DOHH2 (cell line): ENCODE measurements at regions not wholly inside any gene's neighbourhood (a gene's known extent, or its start where the extent isn't known, plus 50 kb on each side); places are given as distances from the start of the nearest gene placed in this dataset.

Experiments
- H3F3A ChIP-seq: fragments of 200-600 bp; sonication (generic), shearing (Covaris generic); 2 replicates; pipeline ENCODE4 v1.6.0; 2016; ENCODE audit warnings: antibody characterized with exemption, mild to moderate bottlenecking; ENCODE audit not compliant: control insufficient read depth, insufficient read depth
- H3K27ac ChIP-seq: fragments of 200-600 bp; sonication (generic); 2 replicates; pipeline ENCODE4 v1.5.1; 2014; ENCODE audit warnings: low read depth, mild to moderate bottlenecking, low read length, moderate library complexity
- H3K27me3 ChIP-seq: fragments of 200-600 bp; sonication (generic); 2 replicates; pipeline ENCODE4 v1.6.1; 2014; ENCODE audit warnings: mild to moderate bottlenecking, low read length, mixed read lengths; ENCODE audit not compliant: control insufficient read depth
- H3K36me3 ChIP-seq: fragments of 200-600 bp; sonication (generic); 2 replicates; pipeline ENCODE4 v1.6.1; 2014; ENCODE audit warnings: mild to moderate bottlenecking, low read length, moderate library complexity, mixed read lengths; ENCODE audit not compliant: control insufficient read depth
- H3K4me1 ChIP-seq: fragments of 200-600 bp; sonication (generic); 2 replicates; pipeline ENCODE4 v1.6.1; 2014; ENCODE audit warnings: mild to moderate bottlenecking, low read length, mixed read lengths; ENCODE audit not compliant: control insufficient read depth
- H3K4me2 ChIP-seq: fragments of 200-600 bp; sonication (generic); 2 replicates; pipeline ENCODE4 v1.6.0; 2014; ENCODE audit warnings: mild to moderate bottlenecking, low read length, moderate library complexity
- H3K4me3 ChIP-seq: fragments of 200-600 bp; sonication (generic); 2 replicates; pipeline ENCODE4 v1.5.1; 2014; ENCODE audit warnings: mild to moderate bottlenecking, low read length, mixed read lengths
- H3K79me2 ChIP-seq: fragments of 200-600 bp; sonication (generic); 2 replicates; pipeline ENCODE4 v1.6.1; 2014; ENCODE audit warnings: mild to moderate bottlenecking, low read length, mixed read lengths; ENCODE audit not compliant: control insufficient read depth
- H3K9me2 ChIP-seq: fragments of 200-600 bp; sonication (generic); replicated peaks from 2 replicates; pipeline ENCODE4 v1.6.1; 2014; ENCODE audit warnings: mild to moderate bottlenecking, low read length, mixed read lengths; ENCODE audit not compliant: control insufficient read depth
- H3K9me3 ChIP-seq: fragments of 200-600 bp; sonication (generic); 2 replicates; pipeline ENCODE4 v1.6.1; 2014; ENCODE audit warnings: antibody characterized with exemption, low read length, mixed read lengths; ENCODE audit not compliant: control insufficient read depth, insufficient read depth
- H4K20me1 ChIP-seq: fragments of 200-600 bp; sonication (generic); 2 replicates; pipeline ENCODE4 v1.6.0; 2014; ENCODE audit warnings: low read depth, mild to moderate bottlenecking, antibody characterized with exemption, low read length, moderate library complexity; ENCODE audit not compliant: control insufficient read depth, insufficient read depth
- CTCF ChIP-seq: fragments of 200-600 bp; sonication (generic); IDR thresholded peaks from one replicate; pipeline ENCODE4 v1.5.1; 2014; ENCODE audit warnings: antibody characterized with exemption, mild to moderate bottlenecking, low read depth, low read length; ENCODE audit not compliant: poor library complexity, severe bottlenecking
- EZH2phosphoT487 ChIP-seq: fragments of 200-600 bp; sonication (generic); IDR thresholded peaks from 2 replicates; pipeline ENCODE4 v1.6.1; 2017; ENCODE audit warnings: borderline replicate concordance, mild to moderate bottlenecking, antibody characterized with exemption, low read length, moderate library complexity, mixed read lengths

DNA sequence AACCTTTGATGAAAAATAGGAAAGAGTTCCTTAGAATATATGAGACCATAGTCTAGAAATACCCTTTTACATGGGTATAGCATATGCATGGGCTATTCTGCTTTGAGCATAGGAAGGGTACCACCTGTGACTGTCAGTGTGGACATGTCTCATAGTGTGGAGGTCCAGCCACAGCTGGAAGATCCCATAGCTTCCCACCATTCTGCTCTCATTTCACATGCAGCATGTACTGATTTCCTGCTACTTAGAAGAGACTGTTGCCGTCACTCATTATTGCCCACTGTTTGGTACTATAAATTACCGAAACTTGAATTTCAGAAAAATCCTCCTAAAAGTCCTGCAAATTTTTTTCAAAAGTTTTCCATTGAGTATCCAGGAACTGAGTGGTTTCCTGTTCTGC lies 477.8 kb upstream of the DAB2 start:
- Histone ChIP-seq H4K20me1 (no peaks in the 10 kb centered on the region), H3K4me2 (no peak overlapping the region), H3K27ac (no peak overlapping the region), H3F3A (no peaks in the 10 kb centered on the region), H3K36me3 (no peaks in the 10 kb centered on the region), H3K4me3 (no peak overlapping the region), H3K9me2 (no peaks in the 10 kb centered on the region), H3K79me2 (no peaks in the 10 kb centered on the region), H3K27me3 (no peaks in the 10 kb centered on the region), H3K9me3 (no peaks in the 10 kb centered on the region), H3K4me1 (no peaks in the 10 kb centered on the region)
- TF ChIP-seq CTCF (no peak), EZH2phosphoT487 (no peak)

GRCh38 chr5:39898731-39899130 lies 474.0 kb upstream of the DAB2 start:
- no peak for TF ChIP-seq CTCF
- TF ChIP-seq EZH2phosphoT487 = no peak
- Histone ChIP-seq H3K9me3 (no peaks in the 10 kb centered on the region), H3K4me3 (no peak overlapping the region), H3F3A (no peaks in the 10 kb centered on the region), H3K79me2 (no peaks in the 10 kb centered on the region), H3K36me3 (no peaks in the 10 kb centered on the region), H3K9me2 (no peaks in the 10 kb centered on the region), H4K20me1 (no peaks in the 10 kb centered on the region), H3K4me1 (no peaks in the 10 kb centered on the region), H3K27me3 (no peaks in the 10 kb centered on the region), H3K4me2 (no peak overlapping the region), H3K27ac (no peak overlapping the region)

- Histone ChIP-seq H3K4me3 (no peak overlapping the region), H3K4me1 (no peaks in the 10 kb centered on the region), H3K4me2 (no peak overlapping the region), H3K9me2 (no peaks in the 10 kb centered on the region), H3K36me3 (no peaks in the 10 kb centered on the region), H4K20me1 (no peaks in the 10 kb centered on the region), H3F3A (no peaks in the 10 kb centered on the region), H3K9me3 (no peaks in the 10 kb centered on the region), H3K79me2 (no peaks in the 10 kb centered on the region), H3K27me3 (no peaks in the 10 kb centered on the region), H3K27ac (no peak overlapping the region)
- TF ChIP-seq CTCF (no peak), EZH2phosphoT487 (no peak)
Measured at GRCh38 chr5:39896706-39897105, 471.9 kb upstream of the DAB2 start.

GRCh38 chr5:39896104-39896503 lies 471.3 kb upstream of the DAB2 start:
- H3F3A ChIP-seq = no peaks in the 10 kb centered on the region
- no peak overlapping the region for H3K4me3 ChIP-seq
- H4K20me1 ChIP-seq = no peaks in the 10 kb centered on the region
- no peak overlapping the region for H3K4me2 ChIP-seq
- no peaks in the 10 kb centered on the region for H3K9me3 ChIP-seq
- no peak overlapping the region for H3K27ac ChIP-seq
- no peaks in the 10 kb centered on the region for H3K36me3 ChIP-seq
- no peaks in the 10 kb centered on the region for H3K9me2 ChIP-seq
- H3K4me1 ChIP-seq = no peaks in the 10 kb centered on the region
- no peaks in the 10 kb centered on the region for H3K27me3 ChIP-seq
- H3K79me2 ChIP-seq = no peaks in the 10 kb centered on the region
- TF ChIP-seq CTCF (no peak), EZH2phosphoT487 (no peak)
